ENCODE measurements at regions not wholly inside any gene's neighbourhood (a gene's known extent, or its start where the extent isn't known, plus 50 kb on each side); places are given as distances from the start of the nearest gene placed in this dataset.

DNA sequence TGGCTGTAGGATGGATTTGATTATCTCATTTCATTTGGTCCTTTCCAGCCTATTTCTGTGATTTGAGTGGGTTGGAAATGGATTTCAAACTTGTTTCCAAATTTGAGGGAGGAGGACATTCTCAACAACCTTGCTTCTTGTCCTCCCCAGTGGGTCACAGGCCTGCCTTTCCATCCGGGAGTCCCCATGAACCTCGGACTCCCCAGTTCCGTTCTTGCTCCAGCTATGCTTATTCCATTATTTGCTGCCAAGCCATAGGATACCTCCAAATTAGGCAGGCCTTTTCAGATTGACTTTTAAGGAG, 97.8 kb downstream of the DUSP10 start:
- TF ChIP-seq, protein P1, sequence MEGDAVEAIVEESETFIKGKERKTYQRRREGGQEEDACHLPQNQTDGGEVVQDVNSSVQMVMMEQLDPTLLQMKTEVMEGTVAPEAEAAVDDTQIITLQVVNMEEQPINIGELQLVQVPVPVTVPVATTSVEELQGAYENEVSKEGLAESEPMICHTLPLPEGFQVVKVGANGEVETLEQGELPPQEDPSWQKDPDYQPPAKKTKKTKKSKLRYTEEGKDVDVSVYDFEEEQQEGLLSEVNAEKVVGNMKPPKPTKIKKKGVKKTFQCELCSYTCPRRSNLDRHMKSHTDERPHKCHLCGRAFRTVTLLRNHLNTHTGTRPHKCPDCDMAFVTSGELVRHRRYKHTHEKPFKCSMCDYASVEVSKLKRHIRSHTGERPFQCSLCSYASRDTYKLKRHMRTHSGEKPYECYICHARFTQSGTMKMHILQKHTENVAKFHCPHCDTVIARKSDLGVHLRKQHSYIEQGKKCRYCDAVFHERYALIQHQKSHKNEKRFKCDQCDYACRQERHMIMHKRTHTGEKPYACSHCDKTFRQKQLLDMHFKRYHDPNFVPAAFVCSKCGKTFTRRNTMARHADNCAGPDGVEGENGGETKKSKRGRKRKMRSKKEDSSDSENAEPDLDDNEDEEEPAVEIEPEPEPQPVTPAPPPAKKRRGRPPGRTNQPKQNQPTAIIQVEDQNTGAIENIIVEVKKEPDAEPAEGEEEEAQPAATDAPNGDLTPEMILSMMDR (IDR thresholded peaks at IDR 0.05) = no peak
- TF ChIP-seq POLR2A (IDR thresholded peaks at IDR 0.05) (no peak), EP300 (IDR thresholded peaks at IDR 0.05) (no peak)
- Histone ChIP-seq H3K36me3 (no peaks in the 10 kb centered on the region), H3K4me1 (ENCODE audit: insufficient read depth) (no peaks in the 10 kb centered on the region), H3K4me3 (no peak overlapping the region), H3K27me3 (no peaks in the 10 kb centered on the region), H3K27ac (no peak overlapping the region), H3K9me3 (no peaks in the 10 kb centered on the region)
- intact Hi-C loops (cut with DNase I) = no loop called here
- 30 to 34% (median 31%) methylated on average over 3 of the region's 3 CpGs for WGBS, 3 donors
- DNase-seq = no peak

DNA sequence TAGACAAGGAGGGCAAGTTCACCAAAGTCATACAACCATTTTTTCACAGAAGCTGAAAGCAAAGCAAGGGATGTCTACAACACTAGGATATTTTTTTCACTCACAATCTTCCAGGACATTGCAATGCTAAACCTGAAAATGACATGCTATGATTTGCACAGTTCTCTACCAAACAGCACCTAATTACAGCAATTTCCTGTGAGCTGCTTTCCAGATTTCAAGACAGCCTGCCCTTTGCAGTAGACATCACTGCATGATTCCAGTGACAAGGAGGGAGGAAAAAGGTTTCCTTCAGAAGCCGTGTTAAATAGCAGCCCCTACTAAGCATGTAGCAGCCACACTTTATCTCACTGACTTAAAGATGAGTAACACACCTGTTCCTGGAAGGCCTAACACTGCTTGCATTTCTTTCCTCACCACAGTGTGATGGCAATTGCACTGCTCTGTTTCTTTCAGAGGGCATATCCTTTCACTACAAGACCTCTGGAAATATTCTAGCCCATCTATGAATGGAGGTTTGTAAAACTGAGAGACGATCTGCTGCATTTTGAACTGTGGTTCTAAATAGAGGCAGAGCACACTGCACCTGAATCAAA, 97.1 kb downstream of the DUSP10 start:
- Histone ChIP-seq H3K9me3 (no peaks in the 10 kb centered on the region), H3K4me3 (no peak overlapping the region), H3K4me1 (ENCODE audit: insufficient read depth) (no peaks in the 10 kb centered on the region), H3K27me3 (no peaks in the 10 kb centered on the region), H3K27ac (no peak overlapping the region), H3K36me3 (no peaks in the 10 kb centered on the region)
- WGBS, 3 donors = 77 to 83% (median 79%) methylated on average over 2 of the region's 2 CpGs
- intact Hi-C loops (cut with DNase I) = no loop called here
- TF ChIP-seq POLR2A (IDR thresholded peaks at IDR 0.05) = no peak
- TF ChIP-seq, protein P1 (IDR thresholded peaks at IDR 0.05) = no peak
- TF ChIP-seq EP300 (IDR thresholded peaks at IDR 0.05) = no peak
- no peak for DNase-seq

DNA sequence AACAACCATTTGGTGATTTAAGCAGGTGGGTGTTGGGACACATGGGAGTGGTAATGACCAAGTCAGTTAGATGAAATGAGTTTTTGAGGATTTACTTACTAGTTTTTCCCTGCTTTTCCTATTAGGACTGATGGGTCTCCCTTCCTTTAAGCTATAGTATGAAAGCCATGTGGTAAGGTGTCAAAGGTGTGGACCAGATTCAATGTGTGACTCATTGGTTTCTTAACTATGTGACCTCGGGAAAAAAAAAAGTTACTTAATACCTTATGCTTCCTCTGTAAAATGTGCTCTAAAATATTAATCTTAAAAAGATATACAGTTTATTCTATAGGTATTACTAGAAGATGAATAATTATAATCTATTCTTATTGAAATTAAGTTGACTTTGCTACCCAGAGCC, 93.7 kb downstream of the DUSP10 start:
- Histone ChIP-seq H3K27ac (no peak overlapping the region), H3K4me3 (no peak overlapping the region), H3K27me3 (no peaks in the 10 kb centered on the region), H3K36me3 (no peaks in the 10 kb centered on the region), H3K9me3 (no peaks in the 10 kb centered on the region), H3K4me1 (ENCODE audit: insufficient read depth) (no peaks in the 10 kb centered on the region)
- whole genome bisulfite sequencing, 3 donors = 94 to 95% (median 95%) methylated on average over 1 of the region's 1 CpG
- intact Hi-C loops (cut with DNase I) = no loop called here
- no peak for DNase-seq
- TF ChIP-seq POLR2A (IDR thresholded peaks at IDR 0.05) (no peak), EP300 (IDR thresholded peaks at IDR 0.05) (peak; percentile 9)
